MCF 10A (cell line): ENCODE measurements at regions not wholly inside any gene's neighbourhood (a gene's known extent, or its start where the extent isn't known, plus 50 kb on each side); places are given as distances from the start of the nearest gene placed in this dataset.

Experiments used
- BruUV-seq: library from RNA; stranded (reverse); fragments of 400-500 nt; replicated peaks from 2 replicates; lab custom pipeline; 2021; lab: Mats Ljungman, UMichigan
- CTCF ChIA-PET: fragments of 300-600 bp; sonication (Branson Sonifier 250); formaldehyde crosslinking; extraction: SDS; loops from one replicate; lab custom pipeline; 2021; ENCODE audit warnings: antibody characterized with exemption, inconsistent platforms; lab: Yijun Ruan, JAX
- POLR2A ChIA-PET: fragments of 300-600, 350-650 bp; sonication (Branson Sonifier 250); formaldehyde crosslinking; extraction: SDS; loops from one replicate; lab custom pipeline; 2020; ENCODE audit warnings: antibody characterized with exemption, inconsistent platforms; lab: Yijun Ruan, JAX
- DNase-seq: peaks from one replicate; pipeline ENCODE4 v3.0.0-alpha.2; 2018; ENCODE audit not compliant: unreplicated experiment
- H3K27ac Mint-ChIP-seq: one replicate; pipeline ENCODE4 v1.8.0; 2022; ENCODE audit warnings: mild to moderate bottlenecking, low read depth, mixed read lengths; ENCODE audit not compliant: unreplicated experiment
- H3K27me3 Mint-ChIP-seq: one replicate; pipeline ENCODE4 v1.8.0; 2022; ENCODE audit warnings: mixed read lengths; ENCODE audit not compliant: insufficient read depth, unreplicated experiment
- H3K36me3 Mint-ChIP-seq: one replicate; pipeline ENCODE4 v1.8.0; 2022; ENCODE audit warnings: mild to moderate bottlenecking, moderate library complexity, mixed read lengths; ENCODE audit not compliant: insufficient read depth, unreplicated experiment
- H3K4me1 Mint-ChIP-seq: one replicate; pipeline ENCODE4 v1.8.0; 2022; ENCODE audit warnings: mixed read lengths; ENCODE audit not compliant: insufficient read depth, unreplicated experiment
- H3K4me3 Mint-ChIP-seq: one replicate; pipeline ENCODE4 v1.8.0; 2022; ENCODE audit warnings: mild to moderate bottlenecking, moderate library complexity, mixed read lengths; ENCODE audit not compliant: unreplicated experiment
- H3K9me3 Mint-ChIP-seq: one replicate; pipeline ENCODE4 v1.8.0; 2022; ENCODE audit warnings: mixed read lengths; ENCODE audit not compliant: unreplicated experiment
- CTCF ChIP-seq: fragments of 200-600 bp; IDR thresholded peaks from one replicate; pipeline ENCODE4 v1.8.0; 2022; ENCODE audit warnings: antibody characterized with exemption, mild to moderate bottlenecking; ENCODE audit not compliant: unreplicated experiment
- intact Hi-C: fragments of 100-400 bp; cut with micrococcal nuclease; formaldehyde crosslinking; loops from 2 replicates; pipeline ENCODE4 v1.14.1; 2022

- no peak for DNase-seq
- ChIA-PET CTCF (no interaction called here), POLR2A (no interaction called here)
- Mint-ChIP-seq H3K27me3 (peaks cover 92% of the 10 kb centered on the region), H3K36me3 (peaks cover 6% of the 10 kb centered on the region), H3K27ac (no peak overlapping the region), H3K4me1 (no peaks in the 10 kb centered on the region), H3K9me3 (peaks cover 3% of the 10 kb centered on the region), H3K4me3 (no peak overlapping the region)
- intact Hi-C loops: no loop called here
- no TSS peak for BruUV-seq
- no peak for TF ChIP-seq CTCF
These were observed 596.6 kb downstream of the GBE1 start for GRCh38 chr3:81164806-81165205.

GRCh38 chr3:81161851-81162250 is 599.6 kb downstream of the GBE1 start:
- Mint-ChIP-seq H3K36me3 (no peaks in the 10 kb centered on the region), H3K27ac (no peak overlapping the region), H3K9me3 (peaks cover 8% of the 10 kb centered on the region), H3K4me3 (no peak overlapping the region), H3K27me3 (peaks cover 94% of the 10 kb centered on the region), H3K4me1 (no peaks in the 10 kb centered on the region)
- no peak for TF ChIP-seq CTCF
- BruUV-seq: no TSS peak
- POLR2A ChIA-PET: no interaction called here
- no peak for DNase-seq
- intact Hi-C loops: no loop called here
- CTCF ChIA-PET: no interaction called here

GRCh38 chr3:81161100-81161499 is 600.3 kb downstream of the GBE1 start:
- no peak for DNase-seq
- Mint-ChIP-seq H3K27me3 (peaks cover 94% of the 10 kb centered on the region), H3K4me1 (no peaks in the 10 kb centered on the region), H3K36me3 (no peaks in the 10 kb centered on the region), H3K9me3 (peaks cover 8% of the 10 kb centered on the region), H3K27ac (no peak overlapping the region), H3K4me3 (no peak overlapping the region)
- TF ChIP-seq CTCF: no peak
- intact Hi-C loops: no loop called here
- ChIA-PET CTCF (no interaction called here), POLR2A (no interaction called here)
- no TSS peak for BruUV-seq

- peaks cover 88% of the 10 kb centered on the region for H3K27me3 Mint-ChIP-seq
- no peak overlapping the region for H3K4me3 Mint-ChIP-seq
- H3K36me3 Mint-ChIP-seq: no peaks in the 10 kb centered on the region
- ChIA-PET POLR2A (no interaction called here), CTCF (no interaction called here)
- H3K27ac Mint-ChIP-seq: no peak overlapping the region
- intact Hi-C loops: no loop called here
- peaks cover 4% of the 10 kb centered on the region for H3K9me3 Mint-ChIP-seq
- no peak for TF ChIP-seq CTCF
- no TSS peak for BruUV-seq
- H3K4me1 Mint-ChIP-seq: no peaks in the 10 kb centered on the region
- DNase-seq: no peak
These were observed 606.8 kb downstream of the GBE1 start for GRCh38 chr3:81154611-81155143.
